Lower leg skin (tissue), 4 donors: ENCODE measurements at regions not wholly inside any gene's neighbourhood (a gene's known extent, or its start where the extent isn't known, plus 50 kb on each side); places are given as distances from the start of the nearest gene placed in this dataset.

ENCODE experiments used
- DNase-seq, 2 donors: peaks; one replicate each; pipeline ENCODE4 v3.0.0-alpha.2; 2019; ENCODE audit warnings: low spot score in 2 of 2
- H3K4me3 ChIP-seq: fragments of 200-600 bp; sonication (generic); 2 replicates; pipeline ENCODE4 v1.5.1; 2017; ENCODE audit warnings: mild to moderate bottlenecking, low read depth; ENCODE audit not compliant: poor library complexity, severe bottlenecking
- POLR2A ChIP-seq, 2 donors: fragments of 450-650 bp; IDR thresholded peaks; one replicate each; pipeline ENCODE4 v1.6.1; 2016 to 2017; ENCODE audit warnings: antibody characterized with exemption in 2 of 2, mild to moderate bottlenecking in 1 of 2, moderate library complexity in 1 of 2
- WGBS, 2 donors: methylation state at CpG; one replicate each; pipeline ENCODE4 v1.1.5; 2018; 5-methylcytosine and 5-hydroxymethylcytosine counted together
- intact Hi-C: fragments of 100-400 bp; cut with DNase I; formaldehyde crosslinking; loops from one replicate; pipeline ENCODE4 v1.15.0; 2023; ENCODE audit warnings: low total_unique reads
- TF ChIP-seq, protein P1 (sequence below), 3 donors: fragments of 450-650 bp; IDR thresholded peaks; one replicate each; pipeline ENCODE4 v1.5.1; 2016; ENCODE audit warnings: antibody characterized with exemption in 3 of 3, mild to moderate bottlenecking in 3 of 3, moderate library complexity in 2 of 3

GRCh38 chr18:40380686-40381439, 1574.2 kb upstream of the PIK3C3 start:
- no peak overlapping the region for H3K4me3 ChIP-seq
- WGBS, 2 donors = 51 to 62% methylated on average over 6 of the region's 6 CpGs
- TF ChIP-seq, protein P1, sequence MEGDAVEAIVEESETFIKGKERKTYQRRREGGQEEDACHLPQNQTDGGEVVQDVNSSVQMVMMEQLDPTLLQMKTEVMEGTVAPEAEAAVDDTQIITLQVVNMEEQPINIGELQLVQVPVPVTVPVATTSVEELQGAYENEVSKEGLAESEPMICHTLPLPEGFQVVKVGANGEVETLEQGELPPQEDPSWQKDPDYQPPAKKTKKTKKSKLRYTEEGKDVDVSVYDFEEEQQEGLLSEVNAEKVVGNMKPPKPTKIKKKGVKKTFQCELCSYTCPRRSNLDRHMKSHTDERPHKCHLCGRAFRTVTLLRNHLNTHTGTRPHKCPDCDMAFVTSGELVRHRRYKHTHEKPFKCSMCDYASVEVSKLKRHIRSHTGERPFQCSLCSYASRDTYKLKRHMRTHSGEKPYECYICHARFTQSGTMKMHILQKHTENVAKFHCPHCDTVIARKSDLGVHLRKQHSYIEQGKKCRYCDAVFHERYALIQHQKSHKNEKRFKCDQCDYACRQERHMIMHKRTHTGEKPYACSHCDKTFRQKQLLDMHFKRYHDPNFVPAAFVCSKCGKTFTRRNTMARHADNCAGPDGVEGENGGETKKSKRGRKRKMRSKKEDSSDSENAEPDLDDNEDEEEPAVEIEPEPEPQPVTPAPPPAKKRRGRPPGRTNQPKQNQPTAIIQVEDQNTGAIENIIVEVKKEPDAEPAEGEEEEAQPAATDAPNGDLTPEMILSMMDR (IDR thresholded peaks at IDR 0.05) = no peak
- TF ChIP-seq POLR2A (IDR thresholded peaks at IDR 0.05) = no peak

GRCh38 chr18:40375837-40376236, 1579.2 kb upstream of the PIK3C3 start:
- 43 to 59% methylated on average over 1 of the region's 1 CpG for WGBS, 2 donors
- intact Hi-C loops = no loop called here

More at GRCh38 chr18:40380686-40381439, 1574.2 kb upstream of the PIK3C3 start:
- DNase-seq = no peak
- intact Hi-C loops = no loop called here

GRCh38 chr18:40371673-40372072, 1583.4 kb upstream of the PIK3C3 start:
- TF ChIP-seq POLR2A (IDR thresholded peaks at IDR 0.05) = no peak
- TF ChIP-seq, protein P1 (IDR thresholded peaks at IDR 0.05) = no peak
- 14 to 29% methylated on average over 1 of the region's 1 CpG for WGBS, 2 donors
- intact Hi-C loops = no loop called here
- no peak for DNase-seq
- no peak overlapping the region for H3K4me3 ChIP-seq

More at GRCh38 chr18:40375837-40376236, 1579.2 kb upstream of the PIK3C3 start:
- TF ChIP-seq, protein P1 (IDR thresholded peaks at IDR 0.05) = no peak
- no peak for TF ChIP-seq POLR2A (IDR thresholded peaks at IDR 0.05)
- no peak overlapping the region for H3K4me3 ChIP-seq
- no peak for DNase-seq

DNA sequence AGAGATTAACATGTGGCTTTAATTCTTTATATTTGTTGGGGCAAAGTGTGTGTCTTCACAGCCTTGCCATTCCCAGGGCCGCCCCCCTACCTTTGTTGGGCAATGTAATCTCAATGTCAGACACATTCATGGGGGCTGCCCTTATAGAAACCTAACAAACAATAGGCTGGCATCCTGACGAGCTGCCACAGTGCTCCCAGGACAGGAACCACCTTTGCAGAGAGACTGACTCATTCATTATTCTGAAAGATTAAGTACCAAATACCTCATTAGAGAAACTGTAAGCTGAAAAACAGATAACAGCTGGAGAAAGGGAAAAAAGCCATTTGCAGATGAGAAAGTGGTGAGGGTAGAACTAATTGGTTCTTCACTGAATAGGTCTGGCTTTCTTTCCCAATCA, 1587.5 kb upstream of the PIK3C3 start:
- no peak for DNase-seq
- WGBS, 2 donors = 62% methylated on average over 2 of the region's 2 CpGs

GRCh38 chr18:40366521-40366920, 1588.5 kb upstream of the PIK3C3 start:
- no peak for DNase-seq

More for the DNA sequence above, 1587.5 kb upstream of the PIK3C3 start:
- intact Hi-C loops = no loop called here
- H3K4me3 ChIP-seq = no peak overlapping the region
- no peak for TF ChIP-seq POLR2A (IDR thresholded peaks at IDR 0.05)
- TF ChIP-seq, protein P1 (IDR thresholded peaks at IDR 0.05) = no peak

More at GRCh38 chr18:40366521-40366920, 1588.5 kb upstream of the PIK3C3 start:
- TF ChIP-seq, protein P1 (IDR thresholded peaks at IDR 0.05) = no peak
- TF ChIP-seq POLR2A (IDR thresholded peaks at IDR 0.05) = no peak
- intact Hi-C loops = no loop called here
- no peak overlapping the region for H3K4me3 ChIP-seq
